PC-9 (cell line): ENCODE measurements at regions not wholly inside any gene's neighbourhood (a gene's known extent, or its start where the extent isn't known, plus 50 kb on each side); places are given as distances from the start of the nearest gene placed in this dataset.

Experiments
- EZH2 ChIP-seq: fragments of 200-600 bp; sonication (generic); IDR thresholded peaks from 2 replicates; pipeline ENCODE4 v1.8.0; 2017; ENCODE audit warnings: antibody characterized with exemption, low read depth
- TF ChIP-seq, protein P1 (sequence below): fragments of 200-600 bp; sonication (generic); conservative IDR thresholded peaks from 2 replicates; pipeline ENCODE4 v1.6.1; 2017; ENCODE audit warnings: mixed run types, antibody characterized with exemption, mild to moderate bottlenecking, moderate library complexity

- TF ChIP-seq, protein P1, sequence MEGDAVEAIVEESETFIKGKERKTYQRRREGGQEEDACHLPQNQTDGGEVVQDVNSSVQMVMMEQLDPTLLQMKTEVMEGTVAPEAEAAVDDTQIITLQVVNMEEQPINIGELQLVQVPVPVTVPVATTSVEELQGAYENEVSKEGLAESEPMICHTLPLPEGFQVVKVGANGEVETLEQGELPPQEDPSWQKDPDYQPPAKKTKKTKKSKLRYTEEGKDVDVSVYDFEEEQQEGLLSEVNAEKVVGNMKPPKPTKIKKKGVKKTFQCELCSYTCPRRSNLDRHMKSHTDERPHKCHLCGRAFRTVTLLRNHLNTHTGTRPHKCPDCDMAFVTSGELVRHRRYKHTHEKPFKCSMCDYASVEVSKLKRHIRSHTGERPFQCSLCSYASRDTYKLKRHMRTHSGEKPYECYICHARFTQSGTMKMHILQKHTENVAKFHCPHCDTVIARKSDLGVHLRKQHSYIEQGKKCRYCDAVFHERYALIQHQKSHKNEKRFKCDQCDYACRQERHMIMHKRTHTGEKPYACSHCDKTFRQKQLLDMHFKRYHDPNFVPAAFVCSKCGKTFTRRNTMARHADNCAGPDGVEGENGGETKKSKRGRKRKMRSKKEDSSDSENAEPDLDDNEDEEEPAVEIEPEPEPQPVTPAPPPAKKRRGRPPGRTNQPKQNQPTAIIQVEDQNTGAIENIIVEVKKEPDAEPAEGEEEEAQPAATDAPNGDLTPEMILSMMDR = no peak
- no peak for TF ChIP-seq EZH2
Measured at GRCh38 chr11:15451713-15452112, 337.0 kb downstream of the INSC start.
